Esophagus squamous epithelium (tissue), 4 donors: ENCODE measurements at regions not wholly inside any gene's neighbourhood (a gene's known extent, or its start where the extent isn't known, plus 50 kb on each side); places are given as distances from the start of the nearest gene placed in this dataset.
"Not testable (repeated sequence)": the region's sequence is repeated elsewhere in the genome, so short reads cannot be mapped to it uniquely, and the experiment has no call there.

ENCODE experiments used
- CTCF ChIP-seq, 6 experiments: fragments of 450-650 bp in 4 of 6; fragments of 200-600 bp in 2 of 6; sonication (generic) in 2 of 6; IDR thresholded peaks; one replicate each; pipeline ENCODE4 v1.5.1; 2016 to 2019; ENCODE audit warnings: antibody characterized with exemption in 6 of 6, mild to moderate bottlenecking in 4 of 6, moderate library complexity in 4 of 6
- POLR2A ChIP-seq, 4 donors: fragments of 450-650 bp; IDR thresholded peaks; one replicate each; pipeline ENCODE4 v1.6.1; 2017; ENCODE audit warnings: antibody characterized with exemption in 4 of 4, mild to moderate bottlenecking in 4 of 4, moderate library complexity in 3 of 4

GRCh38 chr5:62777081-62777480 lies 198.5 kb downstream of the LRRC70 start:
- TF ChIP-seq CTCF, POLR2A (IDR thresholded peaks at IDR 0.05): not testable (repeated sequence)
